GM18511 (cell line): ENCODE measurements at regions not wholly inside any gene's neighbourhood (a gene's known extent, or its start where the extent isn't known, plus 50 kb on each side); places are given as distances from the start of the nearest gene placed in this dataset.

ENCODE experiments used
- ATAC-seq: cut with Tn5 transposase; IDR thresholded peaks from one replicate; pipeline ENCODE4 v1.9.1; 2021; ENCODE audit warnings: mild to moderate bottlenecking, moderate library complexity; ENCODE audit not compliant: unreplicated experiment

- ATAC-seq, result no peak
Measured at GRCh38 chr1:229080361-229080760, 190.6 kb upstream of the RAB4A start.

- ATAC-seq, result no peak
Measured at GRCh38 chr1:229085291-229085690, 185.6 kb upstream of the RAB4A start.

GRCh38 chr1:229086091-229086490 lies 184.8 kb upstream of the RAB4A start:
- ATAC-seq, result no peak

- ATAC-seq, result no peak
Measured at GRCh38 chr1:229086686-229087085, 184.2 kb upstream of the RAB4A start.

GRCh38 chr1:229087339-229087738 lies 183.6 kb upstream of the RAB4A start:
- no peak for ATAC-seq

GRCh38 chr1:229087906-229088305 lies 183.0 kb upstream of the RAB4A start:
- no peak for ATAC-seq

GRCh38 chr1:229088711-229089110 lies 182.2 kb upstream of the RAB4A start:
- no peak for ATAC-seq

- no peak for ATAC-seq
Measured at GRCh38 chr1:229089586-229090208, 181.2 kb upstream of the RAB4A start.

- ATAC-seq, result no peak
Measured at GRCh38 chr1:229091721-229092136, 179.2 kb upstream of the RAB4A start.

GRCh38 chr1:229092377-229093237 lies 178.3 kb upstream of the RAB4A start:
- ATAC-seq, result no peak

GRCh38 chr1:229093238-229093540 lies 177.7 kb upstream of the RAB4A start:
- no peak for ATAC-seq

GRCh38 chr1:229093609-229094336 lies 177.1 kb upstream of the RAB4A start:
- ATAC-seq, result no peak

GRCh38 chr1:229094476-229095311 lies 176.2 kb upstream of the RAB4A start:
- ATAC-seq, result no peak

GRCh38 chr1:229095325-229095724 lies 175.6 kb upstream of the RAB4A start:
- no peak for ATAC-seq

GRCh38 chr1:229097356-229097755 lies 173.6 kb upstream of the RAB4A start:
- ATAC-seq, result no peak

- ATAC-seq, result no peak
Measured at GRCh38 chr1:229098361-229098760, 172.6 kb upstream of the RAB4A start.

GRCh38 chr1:229098903-229099578 lies 171.9 kb upstream of the RAB4A start:
- no peak for ATAC-seq

GRCh38 chr1:229101011-229101871 lies 169.7 kb upstream of the RAB4A start:
- no peak for ATAC-seq

- no peak for ATAC-seq
Measured at GRCh38 chr1:229102741-229103391, 168.0 kb upstream of the RAB4A start.
